HFF-Myc (cell line): ENCODE measurements at regions not wholly inside any gene's neighbourhood (a gene's known extent, or its start where the extent isn't known, plus 50 kb on each side); places are given as distances from the start of the nearest gene placed in this dataset.

Source experiments
- DNase-seq: peaks from one replicate; pipeline ENCODE4 v3.0.0-alpha.2; 2011; ENCODE audit warnings: low read depth; ENCODE audit errors: extremely low read depth
- H3K4me3 ChIP-seq: replicated peaks from 2 replicates; pipeline ENCODE4 v1.5.1; 2011; ENCODE audit warnings: low read depth, mild to moderate bottlenecking, control low read depth, low read length
- CTCF ChIP-seq: IDR thresholded peaks from 2 replicates; pipeline ENCODE4 v1.5.1; 2012; ENCODE audit warnings: mild to moderate bottlenecking, low read depth, low read length, control low read depth; ENCODE audit errors: missing control alignments

DNA sequence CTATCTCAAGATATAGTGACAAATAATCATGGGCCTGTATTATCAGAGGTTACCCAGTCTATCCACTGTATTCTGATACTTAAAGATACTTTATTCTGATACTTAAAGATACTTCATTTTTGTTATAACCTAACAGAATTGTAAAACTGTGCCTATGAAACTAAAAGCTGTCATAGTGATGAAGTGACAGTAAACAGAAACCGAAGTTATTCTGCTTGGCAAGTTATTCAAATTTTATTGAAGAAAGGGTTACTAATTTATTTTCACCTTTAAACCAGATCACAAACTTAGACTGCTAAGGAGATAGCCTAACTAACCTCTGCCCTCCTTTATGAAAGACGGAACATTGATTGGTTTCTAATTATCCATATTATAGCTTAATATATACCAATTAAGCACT, 604.6 kb upstream of the IMPG1 start:
- DNase-seq = no peak
- no peak for TF ChIP-seq CTCF
- H3K4me3 ChIP-seq = no peak overlapping the region

DNA sequence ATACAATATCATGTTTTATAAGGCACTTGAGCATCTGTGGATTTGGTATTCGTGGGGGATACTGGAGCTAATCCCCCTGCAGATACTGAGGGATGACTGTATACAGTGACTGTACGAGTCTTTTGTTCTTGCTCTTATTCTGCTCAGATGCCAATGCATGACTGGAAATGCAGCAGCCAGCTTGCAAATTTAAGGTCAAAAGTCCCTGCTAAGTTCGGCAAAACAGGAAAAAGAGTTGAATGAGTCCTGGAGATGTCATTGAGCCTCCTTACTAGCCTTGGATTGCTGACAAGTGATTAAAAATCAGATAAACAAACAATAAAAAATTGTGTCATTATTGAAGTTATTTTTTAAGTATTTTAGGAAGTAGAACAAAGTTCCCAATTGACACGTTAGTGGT, 599.3 kb upstream of the IMPG1 start:
- TF ChIP-seq CTCF = no peak
- no peak overlapping the region for H3K4me3 ChIP-seq
- DNase-seq = no peak

DNA sequence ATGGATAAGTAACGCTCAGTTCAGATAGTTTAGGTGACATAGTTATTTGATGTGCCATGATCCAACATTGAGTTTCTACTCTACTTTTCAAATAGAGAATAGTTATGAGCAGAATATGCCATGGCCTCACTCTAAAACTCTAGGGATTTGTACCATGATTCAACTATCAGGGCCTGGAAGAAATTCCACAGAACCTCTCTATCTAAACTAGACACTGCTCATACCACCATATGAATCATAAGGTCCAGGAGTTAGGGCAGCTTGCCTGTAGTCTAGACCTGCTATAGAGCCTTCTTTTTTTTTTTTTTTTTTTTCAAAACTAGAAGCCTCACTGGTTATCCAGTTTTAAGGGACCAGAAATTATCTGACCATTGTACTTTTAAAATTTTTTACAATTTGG, 571.8 kb upstream of the IMPG1 start:
- H3K4me3 ChIP-seq = no peak overlapping the region
- no peak for TF ChIP-seq CTCF
- no peak for DNase-seq

- no peak overlapping the region for H3K4me3 ChIP-seq
- TF ChIP-seq CTCF = no peak
- no peak for DNase-seq
These were observed 567.5 kb upstream of the IMPG1 start for GRCh38 chr6:76639941-76640340.

GRCh38 chr6:76634695-76635094, 562.2 kb upstream of the IMPG1 start:
- TF ChIP-seq CTCF = no peak
- no peak for DNase-seq
- H3K4me3 ChIP-seq = no peak overlapping the region

- no peak for TF ChIP-seq CTCF
- DNase-seq = no peak
- H3K4me3 ChIP-seq = no peak overlapping the region
These were observed 560.8 kb upstream of the IMPG1 start for GRCh38 chr6:76633259-76633658.

DNA sequence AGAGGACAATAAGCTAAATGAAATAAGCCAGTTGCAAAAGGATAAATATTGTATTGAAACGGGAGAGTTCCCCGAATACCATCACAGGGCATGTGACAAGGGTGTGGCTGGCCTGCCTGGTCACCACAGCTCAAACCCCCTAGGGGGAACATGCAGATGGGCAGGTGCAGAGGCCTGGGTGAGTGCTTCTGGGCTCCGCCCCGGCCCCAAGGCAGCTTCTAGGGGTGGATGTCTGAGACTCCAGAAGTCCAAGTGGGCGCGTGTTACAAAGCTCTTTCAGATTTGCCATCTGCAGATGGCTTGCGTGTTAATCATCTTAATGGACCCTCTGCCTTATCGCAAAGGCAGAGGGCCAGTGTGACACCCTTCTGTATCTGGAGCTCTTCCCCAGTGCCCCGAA, 559.2 kb upstream of the IMPG1 start:
- no peak overlapping the region for H3K4me3 ChIP-seq
- no peak for DNase-seq

More for the DNA sequence above, 559.2 kb upstream of the IMPG1 start:
- TF ChIP-seq CTCF = no peak
